ENCODE measurements at regions not wholly inside any gene's neighbourhood (a gene's known extent, or its start where the extent isn't known, plus 50 kb on each side); places are given as distances from the start of the nearest gene placed in this dataset.

DNA sequence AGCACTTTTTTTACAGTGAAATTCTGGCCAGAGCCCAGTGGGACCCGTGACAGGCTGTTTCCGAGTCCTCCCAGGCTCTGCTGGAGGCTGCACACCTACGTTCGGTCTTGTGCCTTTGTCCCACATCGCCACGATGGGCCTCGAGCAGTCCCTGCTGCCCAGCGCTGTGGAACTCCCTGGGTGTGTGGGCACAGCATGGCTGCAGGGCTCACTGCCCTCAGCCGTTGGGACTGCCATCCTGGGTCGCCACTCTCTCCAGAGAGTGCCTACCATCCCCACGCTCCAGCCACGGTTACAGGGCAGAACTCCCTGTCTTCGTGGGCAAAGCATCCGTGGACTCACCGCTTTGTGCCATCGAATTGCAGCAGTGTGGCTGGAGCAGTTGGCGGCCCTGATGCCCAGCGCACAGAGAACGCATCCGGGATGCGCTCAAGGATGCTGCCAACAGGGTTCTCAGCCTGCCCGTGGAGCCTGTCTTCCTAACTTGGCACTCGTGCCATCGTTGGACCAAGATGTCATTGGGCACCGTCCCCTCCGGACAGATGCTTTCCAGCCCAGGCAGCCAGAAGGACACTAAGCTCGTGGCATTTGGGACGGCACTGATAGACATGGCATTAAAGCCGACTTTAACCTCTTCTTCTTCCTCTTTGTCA lies 85.0 kb upstream of the ARHGEF7 start:
- TF ChIP-seq, protein P1, sequence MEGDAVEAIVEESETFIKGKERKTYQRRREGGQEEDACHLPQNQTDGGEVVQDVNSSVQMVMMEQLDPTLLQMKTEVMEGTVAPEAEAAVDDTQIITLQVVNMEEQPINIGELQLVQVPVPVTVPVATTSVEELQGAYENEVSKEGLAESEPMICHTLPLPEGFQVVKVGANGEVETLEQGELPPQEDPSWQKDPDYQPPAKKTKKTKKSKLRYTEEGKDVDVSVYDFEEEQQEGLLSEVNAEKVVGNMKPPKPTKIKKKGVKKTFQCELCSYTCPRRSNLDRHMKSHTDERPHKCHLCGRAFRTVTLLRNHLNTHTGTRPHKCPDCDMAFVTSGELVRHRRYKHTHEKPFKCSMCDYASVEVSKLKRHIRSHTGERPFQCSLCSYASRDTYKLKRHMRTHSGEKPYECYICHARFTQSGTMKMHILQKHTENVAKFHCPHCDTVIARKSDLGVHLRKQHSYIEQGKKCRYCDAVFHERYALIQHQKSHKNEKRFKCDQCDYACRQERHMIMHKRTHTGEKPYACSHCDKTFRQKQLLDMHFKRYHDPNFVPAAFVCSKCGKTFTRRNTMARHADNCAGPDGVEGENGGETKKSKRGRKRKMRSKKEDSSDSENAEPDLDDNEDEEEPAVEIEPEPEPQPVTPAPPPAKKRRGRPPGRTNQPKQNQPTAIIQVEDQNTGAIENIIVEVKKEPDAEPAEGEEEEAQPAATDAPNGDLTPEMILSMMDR (IDR thresholded peaks at IDR 0.05 in 8 of 11, conservative IDR thresholded peaks at IDR 0.05 in 3 of 11), result no peak
- TF ChIP-seq POLR2A (IDR thresholded peaks at IDR 0.05) (no peak), POLR2AphosphoS5 (IDR thresholded peaks at IDR 0.05) (no peak)
